Activated CD4-positive, CD25-positive, alpha-beta regulatory T cell treated with anti-CD3 and anti-CD28 coated beads, Interleukin-2, amount 50 U/mL, for 24 hours (primary cell): ENCODE measurements at regions not wholly inside any gene's neighbourhood (a gene's known extent, or its start where the extent isn't known, plus 50 kb on each side); places are given as distances from the start of the nearest gene placed in this dataset.

ENCODE experiments used
- ATAC-seq, 2 donors: fragments of 150-1000 bp; cut with Tn5 transposase; one replicate each; pipeline ENCODE4 v1.10.0; 2021; ENCODE audit warnings: mild to moderate bottlenecking in 1 of 2, moderate library complexity in 1 of 2

GRCh38 chr9:28031521-28032267 lies 458.4 kb upstream of the C9orf72 start:
- ATAC-seq = no peak

GRCh38 chr9:28032268-28032590 lies 458.9 kb upstream of the C9orf72 start:
- no peak for ATAC-seq

DNA sequence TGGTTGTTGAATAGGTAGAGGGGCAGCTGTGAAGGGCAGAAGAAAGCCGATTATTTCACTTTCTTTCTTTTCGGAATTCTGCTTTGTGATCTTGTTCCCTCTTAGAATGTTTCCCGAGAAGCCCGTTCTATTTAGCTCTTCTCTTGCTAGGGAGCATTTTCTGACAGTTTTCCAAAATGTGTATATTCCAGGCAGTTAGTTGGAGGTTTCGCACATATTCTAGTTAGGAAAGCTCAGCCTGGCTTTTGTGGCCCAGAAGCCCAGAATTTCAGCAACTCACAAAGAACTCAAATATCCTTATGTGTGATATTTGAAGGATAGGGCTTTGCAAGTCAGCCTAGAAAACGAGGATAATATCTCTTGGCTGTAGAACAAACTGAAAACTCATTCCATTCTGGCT lies 461.0 kb upstream of the C9orf72 start:
- ATAC-seq = no peak

- ATAC-seq = no peak
Observed at GRCh38 chr9:28037968-28038367, 464.7 kb upstream of the C9orf72 start.

GRCh38 chr9:28045051-28045450 lies 471.8 kb upstream of the C9orf72 start:
- no peak for ATAC-seq

DNA sequence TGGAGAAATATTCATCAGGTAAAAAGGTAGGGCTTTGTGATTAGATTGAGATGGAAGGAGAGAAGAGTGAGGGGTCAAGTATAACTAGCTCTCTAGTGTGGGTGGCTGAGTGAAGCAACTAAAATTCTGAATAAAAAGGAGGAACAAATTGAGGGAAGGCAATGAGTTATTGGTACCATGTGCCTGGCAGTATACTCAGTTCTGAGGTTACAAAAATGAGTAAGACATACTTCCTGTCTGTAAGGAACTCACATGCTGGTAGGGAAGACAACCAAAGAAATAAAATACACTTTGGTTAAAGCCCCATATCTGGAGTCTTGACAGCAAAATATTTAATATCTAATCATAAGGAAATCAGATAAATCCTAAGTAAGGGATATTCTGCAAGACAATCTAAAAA lies 476.8 kb upstream of the C9orf72 start:
- no peak for ATAC-seq

GRCh38 chr9:28050941-28051340 lies 477.7 kb upstream of the C9orf72 start:
- ATAC-seq = no peak

GRCh38 chr9:28051559-28052503 lies 478.6 kb upstream of the C9orf72 start:
- no peak for ATAC-seq

DNA sequence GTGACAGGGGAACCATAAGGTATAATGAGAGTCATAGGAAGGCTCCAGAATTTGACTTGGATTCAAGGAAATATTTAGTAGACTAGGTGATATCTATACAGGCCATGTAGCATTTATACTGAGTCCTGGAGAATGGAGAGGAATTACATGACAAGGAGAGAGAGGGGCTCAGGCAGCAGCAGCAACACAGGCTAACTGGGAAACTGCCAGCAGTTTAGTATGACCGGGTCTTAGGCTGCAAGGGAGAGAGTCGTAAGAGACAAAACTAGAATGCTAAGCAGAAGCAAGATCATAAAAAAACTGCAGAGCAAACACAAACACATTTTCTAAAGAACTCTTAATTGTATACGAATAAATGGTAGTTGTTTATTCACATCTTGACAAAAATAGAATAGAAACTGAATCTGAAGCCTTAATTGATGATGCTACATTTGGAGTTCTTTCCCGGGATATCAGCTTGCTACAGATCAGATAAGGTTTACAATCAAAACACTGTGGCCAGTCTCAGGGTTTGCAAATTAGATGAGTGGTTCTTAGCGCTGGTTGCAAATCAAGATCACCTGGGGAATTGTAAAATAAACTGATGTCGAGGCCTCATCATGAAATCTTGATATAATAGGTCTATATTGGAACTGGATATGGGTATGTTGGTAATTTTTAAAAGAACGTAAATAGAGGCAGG lies 480.0 kb upstream of the C9orf72 start:
- ATAC-seq = no peak

DNA sequence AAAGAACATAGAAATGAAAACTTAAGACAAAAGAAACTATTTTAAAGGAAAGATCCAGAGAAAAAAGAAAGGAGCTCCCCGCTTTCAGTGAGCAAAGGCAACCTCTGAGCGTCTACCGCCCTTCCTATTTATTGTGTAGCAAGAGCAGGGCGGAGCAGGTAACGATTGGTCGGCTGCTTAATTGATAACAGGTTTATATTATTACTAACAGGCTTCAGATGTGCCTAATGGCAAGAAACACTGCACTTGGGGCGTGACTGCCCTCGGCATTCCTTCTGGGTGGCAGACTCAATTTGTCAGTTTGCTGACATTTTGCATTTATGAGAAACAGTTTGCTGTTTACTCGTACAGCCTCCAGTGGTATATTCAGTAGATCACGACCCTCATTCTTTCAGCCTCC lies 482.7 kb upstream of the C9orf72 start:
- ATAC-seq = no peak

GRCh38 chr9:28056466-28056865 lies 483.2 kb upstream of the C9orf72 start:
- ATAC-seq = no peak

DNA sequence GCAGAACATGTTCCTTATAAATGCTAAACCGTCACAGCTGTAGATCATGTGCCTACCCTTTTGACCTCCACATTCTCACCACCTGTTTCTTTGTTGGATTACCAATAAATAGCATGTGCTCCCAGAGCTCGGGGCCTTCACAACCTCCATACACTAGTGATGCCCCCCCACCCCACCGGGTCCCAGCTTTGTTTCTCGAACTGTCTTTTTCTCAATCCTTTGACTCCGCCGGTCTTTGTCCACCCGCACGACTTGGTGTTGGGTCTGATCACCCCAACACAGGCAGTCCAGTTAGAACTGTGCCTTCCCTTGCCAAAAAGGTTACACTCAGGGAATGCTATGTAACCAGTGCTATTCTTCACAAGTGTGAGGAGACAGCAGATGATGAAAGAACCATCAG lies 485.9 kb upstream of the C9orf72 start:
- ATAC-seq = no peak

DNA sequence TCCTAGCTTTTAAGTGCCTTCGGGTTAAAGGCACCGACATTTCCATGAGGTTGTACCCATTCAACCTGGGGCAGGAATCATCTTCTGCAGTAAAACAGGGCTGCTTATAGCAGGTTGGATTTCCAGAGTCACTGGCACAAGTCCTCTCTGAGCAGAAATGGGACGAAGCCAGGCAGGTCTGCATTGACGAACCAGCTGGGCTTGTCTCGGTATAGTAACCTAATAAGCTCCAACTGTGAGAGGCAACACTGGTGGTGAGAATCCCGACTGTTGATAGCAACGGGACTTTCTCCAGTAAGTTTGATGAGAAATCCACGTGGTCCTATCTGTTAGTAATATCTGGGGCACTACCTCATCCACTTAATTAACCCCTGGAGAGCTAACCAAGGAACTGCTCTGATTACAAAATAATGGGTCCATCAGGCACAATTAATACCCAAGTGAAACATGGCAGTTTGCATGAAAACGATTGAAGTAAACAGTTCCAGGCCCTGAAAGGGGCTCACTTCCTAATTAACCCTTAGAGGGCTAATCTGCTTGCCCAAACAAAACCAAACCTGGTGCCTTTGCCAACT lies 491.0 kb upstream of the C9orf72 start:
- ATAC-seq = no peak

DNA sequence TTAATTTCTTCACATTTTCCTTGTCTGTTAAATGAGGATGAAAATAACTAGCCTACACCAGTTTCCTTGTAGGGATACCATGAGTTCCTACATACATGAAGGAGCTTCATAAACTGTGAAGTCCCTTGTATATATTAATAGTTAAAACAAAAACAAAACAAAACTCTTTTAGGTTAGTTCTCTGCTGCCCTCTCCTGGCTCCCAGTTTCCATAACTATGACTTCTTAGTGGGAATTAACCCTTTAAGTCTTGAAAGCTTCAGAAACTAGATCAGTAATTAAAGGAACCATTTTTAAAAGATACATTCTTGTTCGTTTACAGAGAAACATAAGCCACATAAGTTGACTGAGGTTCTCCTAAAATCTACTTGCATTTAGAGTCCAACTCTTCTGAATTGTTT lies 500.0 kb upstream of the C9orf72 start:
- ATAC-seq = no peak

DNA sequence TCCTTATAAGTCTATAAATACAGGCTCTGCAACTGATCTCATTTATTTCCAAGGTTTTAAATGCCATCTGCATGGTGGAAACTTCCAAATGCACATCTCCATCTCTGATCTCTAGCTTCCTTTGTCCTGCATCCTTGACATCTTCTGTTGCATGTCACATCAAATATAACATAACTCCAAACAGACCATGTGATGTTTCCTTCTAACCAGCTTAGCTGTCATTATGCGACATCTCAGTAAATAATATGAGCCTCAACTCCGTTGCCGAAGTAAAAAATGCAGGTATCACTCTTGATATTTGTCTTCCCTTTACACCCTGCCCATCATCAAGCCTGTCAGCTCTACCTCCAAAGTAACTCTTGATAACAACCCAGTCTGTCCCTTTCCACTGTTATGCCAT lies 506.4 kb upstream of the C9orf72 start:
- ATAC-seq = no peak

DNA sequence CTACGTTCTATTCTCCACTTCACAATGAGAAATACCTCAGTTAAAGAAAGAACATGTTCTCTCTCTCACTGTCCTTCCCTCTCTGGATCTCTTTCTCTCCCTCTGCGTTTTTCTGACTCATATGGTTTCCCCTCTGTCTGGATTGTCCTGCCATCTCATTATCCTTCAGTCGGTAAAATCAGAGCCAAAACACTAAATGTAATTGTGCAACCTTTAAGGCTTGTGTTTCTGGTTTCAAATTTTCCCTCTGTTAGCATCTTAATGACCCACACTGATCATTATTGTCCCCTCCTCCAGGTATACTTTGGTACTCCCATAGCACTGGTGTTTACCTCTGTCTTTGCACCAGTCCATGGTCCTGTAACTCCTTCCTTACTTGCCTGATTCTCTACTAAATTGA lies 509.4 kb upstream of the C9orf72 start:
- ATAC-seq = no peak

DNA sequence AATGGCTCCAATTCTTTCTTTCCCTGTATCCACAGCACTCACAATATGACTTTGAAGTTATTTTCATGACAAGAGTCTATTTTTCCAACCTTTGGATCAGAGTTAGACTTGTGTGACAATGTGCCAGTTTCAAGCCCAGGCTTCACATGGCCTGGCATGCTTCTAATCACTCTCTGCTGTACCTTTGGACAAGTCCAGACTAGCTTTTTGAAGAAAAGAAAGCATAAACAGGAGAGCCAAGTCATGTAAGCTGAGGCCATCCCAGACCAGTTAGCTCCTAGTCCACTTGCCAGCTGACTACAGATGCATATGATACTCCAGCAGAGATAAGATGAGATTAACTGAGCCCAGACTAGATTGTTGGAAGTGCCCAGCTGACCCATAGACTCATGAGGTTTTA lies 513.6 kb upstream of the C9orf72 start:
- ATAC-seq = no peak

DNA sequence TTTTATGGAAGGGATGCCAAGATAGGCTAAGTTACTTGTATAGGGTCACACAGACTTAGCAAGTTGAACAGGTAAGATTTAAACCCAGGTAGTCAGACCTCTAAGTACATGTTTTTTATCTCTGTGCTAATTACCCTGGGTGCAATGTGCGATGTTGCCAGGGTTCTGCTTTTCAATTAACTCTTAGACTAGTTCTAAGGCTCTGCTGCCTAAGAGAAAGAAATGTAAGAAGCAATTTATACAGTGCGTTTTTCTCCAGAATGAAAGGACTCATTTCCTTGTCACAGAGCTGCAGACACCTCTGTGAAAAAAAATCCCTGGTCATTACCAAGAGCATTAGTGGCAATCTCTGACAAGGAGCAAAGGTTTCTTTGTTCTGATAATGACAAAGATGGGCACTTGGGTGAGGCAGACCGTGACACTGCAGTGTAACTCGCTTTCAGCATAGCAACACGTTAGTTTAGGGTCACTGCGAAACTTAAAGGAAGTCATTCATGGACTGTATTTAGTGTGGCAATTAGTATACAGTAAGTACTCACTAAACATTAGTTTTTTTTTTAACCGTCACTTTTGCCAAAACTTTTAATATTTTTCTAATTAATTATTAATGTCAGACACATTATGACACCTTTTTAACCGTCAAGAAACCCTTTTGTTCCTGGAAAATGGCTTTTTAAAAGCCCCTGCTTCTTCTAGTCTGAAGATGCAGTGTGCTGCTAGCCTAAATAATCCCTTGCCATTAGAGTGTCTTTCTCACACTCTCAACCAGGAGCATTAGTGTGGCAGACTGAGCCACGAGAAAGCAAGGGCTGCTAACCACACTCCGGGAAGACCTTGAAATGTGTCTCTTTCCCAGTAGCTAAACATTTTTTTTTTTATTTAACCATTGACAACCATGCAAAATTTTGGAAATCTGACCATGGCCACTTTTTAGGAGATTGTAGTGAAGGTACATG lies 520.0 kb upstream of the C9orf72 start:
- ATAC-seq = no peak

DNA sequence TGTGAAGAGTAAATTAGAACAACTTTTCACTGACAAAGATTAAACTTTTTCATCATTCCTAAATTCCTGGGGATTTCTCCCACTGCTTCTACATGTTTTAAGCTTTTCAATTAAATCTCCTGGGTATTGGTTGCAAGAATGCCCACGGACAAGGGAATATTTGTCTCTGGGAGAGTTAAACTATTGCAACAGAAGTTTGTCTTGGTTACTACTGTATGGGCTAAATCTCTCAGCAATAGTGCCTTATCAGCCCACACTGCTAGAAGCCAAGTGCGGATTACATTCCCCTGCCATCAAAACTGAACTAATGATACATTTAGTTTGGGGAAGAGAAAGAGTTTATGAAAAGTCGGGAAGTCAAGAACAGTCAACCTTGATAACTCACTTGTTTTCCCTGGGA lies 528.2 kb upstream of the C9orf72 start:
- ATAC-seq = no peak

DNA sequence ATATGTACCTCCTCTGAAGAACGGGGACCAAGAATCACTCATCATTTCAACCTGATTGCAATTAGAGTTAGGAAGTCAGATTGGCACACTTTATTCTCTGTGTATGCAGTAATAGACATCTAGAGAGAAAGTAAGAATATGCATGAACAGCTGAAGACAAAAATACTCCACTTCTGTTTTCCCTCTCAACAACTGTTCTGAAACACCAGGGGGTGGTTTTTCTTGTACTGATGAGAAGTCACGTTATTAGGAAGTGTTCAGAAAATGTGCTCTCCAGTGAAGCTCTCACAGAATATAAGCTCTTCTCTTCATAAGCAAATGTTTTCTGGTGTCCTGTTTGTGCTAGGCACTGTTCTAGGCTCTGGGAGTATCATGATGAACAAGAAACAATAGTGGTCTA lies 531.7 kb upstream of the C9orf72 start:
- ATAC-seq = no peak

GRCh38 chr9:28120184-28120583 lies 546.9 kb upstream of the C9orf72 start:
- ATAC-seq = no peak

DNA sequence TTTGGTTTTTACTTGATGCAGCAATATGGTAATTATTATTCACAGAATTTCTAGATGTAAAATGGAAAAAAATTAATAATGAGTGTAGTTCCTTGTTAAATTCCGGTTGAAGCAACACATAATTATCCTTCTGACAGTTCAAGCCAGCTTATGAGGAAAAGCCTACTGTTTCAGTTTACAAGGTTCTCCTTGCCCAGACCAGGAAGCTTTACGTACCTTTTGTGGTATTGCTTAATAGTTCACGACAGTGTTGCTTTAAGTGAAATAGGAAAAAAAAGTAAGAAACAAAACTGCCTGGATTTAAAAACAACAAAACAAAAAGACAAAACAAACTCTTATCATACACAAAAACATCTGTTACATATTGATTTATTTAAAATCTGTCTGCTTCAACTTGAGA lies 547.3 kb upstream of the C9orf72 start:
- no peak for ATAC-seq
